ENCODE measurements at regions not wholly inside any gene's neighbourhood (a gene's known extent, or its start where the extent isn't known, plus 50 kb on each side); places are given as distances from the start of the nearest gene placed in this dataset.

- no peak for TF ChIP-seq POLR2A (IDR thresholded peaks at IDR 0.05)
- TF ChIP-seq, protein P1, sequence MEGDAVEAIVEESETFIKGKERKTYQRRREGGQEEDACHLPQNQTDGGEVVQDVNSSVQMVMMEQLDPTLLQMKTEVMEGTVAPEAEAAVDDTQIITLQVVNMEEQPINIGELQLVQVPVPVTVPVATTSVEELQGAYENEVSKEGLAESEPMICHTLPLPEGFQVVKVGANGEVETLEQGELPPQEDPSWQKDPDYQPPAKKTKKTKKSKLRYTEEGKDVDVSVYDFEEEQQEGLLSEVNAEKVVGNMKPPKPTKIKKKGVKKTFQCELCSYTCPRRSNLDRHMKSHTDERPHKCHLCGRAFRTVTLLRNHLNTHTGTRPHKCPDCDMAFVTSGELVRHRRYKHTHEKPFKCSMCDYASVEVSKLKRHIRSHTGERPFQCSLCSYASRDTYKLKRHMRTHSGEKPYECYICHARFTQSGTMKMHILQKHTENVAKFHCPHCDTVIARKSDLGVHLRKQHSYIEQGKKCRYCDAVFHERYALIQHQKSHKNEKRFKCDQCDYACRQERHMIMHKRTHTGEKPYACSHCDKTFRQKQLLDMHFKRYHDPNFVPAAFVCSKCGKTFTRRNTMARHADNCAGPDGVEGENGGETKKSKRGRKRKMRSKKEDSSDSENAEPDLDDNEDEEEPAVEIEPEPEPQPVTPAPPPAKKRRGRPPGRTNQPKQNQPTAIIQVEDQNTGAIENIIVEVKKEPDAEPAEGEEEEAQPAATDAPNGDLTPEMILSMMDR (IDR thresholded peaks at IDR 0.05) = no peak
- intact Hi-C loops (cut with DNase I; ENCODE audit: low total_unique reads) = no loop called here
- H3K4me3 ChIP-seq (ENCODE audit: low read depth, poor library complexity, severe bottlenecking) = no peak overlapping the region
- 45 to 49% methylated on average over 13 of the region's 13 CpGs for WGBS, 2 donors
- no peak for DNase-seq (ENCODE audit: low spot score in 2 of 2)
Measured at GRCh38 chr10:35843524-35844181, 201.6 kb upstream of the FZD8 start.

DNA sequence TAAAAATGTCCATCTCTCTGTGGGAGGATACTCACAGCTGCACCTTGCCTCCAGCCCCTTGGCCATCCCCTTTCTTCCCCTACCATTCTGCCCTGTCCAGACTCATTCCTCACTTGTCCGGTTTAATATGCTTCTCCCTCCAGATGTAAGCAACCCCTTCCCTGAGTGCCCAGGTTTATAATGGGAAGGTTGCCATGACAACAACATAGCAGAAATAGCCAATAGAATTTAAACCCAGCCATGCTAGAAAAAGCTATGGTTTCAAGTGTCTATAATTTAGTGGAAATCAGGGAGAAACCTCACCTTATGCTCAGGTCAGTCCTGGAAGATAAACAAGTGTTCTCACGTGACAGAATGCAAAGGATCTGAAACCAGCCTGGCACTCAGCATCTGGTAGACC lies 196.0 kb upstream of the FZD8 start:
- TF ChIP-seq, protein P1 (IDR thresholded peaks at IDR 0.05) = no peak
- TF ChIP-seq POLR2A (IDR thresholded peaks at IDR 0.05) = no peak
- intact Hi-C loops (cut with DNase I; ENCODE audit: low total_unique reads) = no loop called here
- no peak overlapping the region for H3K4me3 ChIP-seq (ENCODE audit: low read depth, poor library complexity, severe bottlenecking)
- 77 to 81% methylated on average over 2 of the region's 2 CpGs for WGBS, 2 donors
- DNase-seq (ENCODE audit: low spot score in 2 of 2) = no peak

DNA sequence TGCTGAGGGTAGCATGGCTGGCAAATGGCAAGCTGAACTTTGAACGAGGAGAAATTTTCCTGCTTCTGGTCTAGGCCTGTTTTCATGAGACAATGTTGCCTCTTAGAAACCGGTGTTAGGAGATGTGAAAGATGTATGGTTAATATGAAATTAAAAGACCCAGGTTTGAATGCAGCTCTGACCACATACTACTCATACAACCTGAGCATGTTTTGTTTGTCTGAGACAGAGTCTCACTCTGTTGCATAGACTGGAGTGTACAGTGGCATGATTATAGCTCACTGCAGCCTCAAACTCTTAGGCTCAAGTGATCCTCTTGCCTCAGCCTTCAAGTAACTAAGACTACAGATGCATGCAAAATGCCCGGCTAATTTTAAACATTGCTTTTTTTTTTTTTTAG lies 193.4 kb upstream of the FZD8 start:
- DNase-seq (ENCODE audit: low spot score in 2 of 2) = no peak
- WGBS, 2 donors = 80 to 81% methylated on average over 3 of the region's 3 CpGs
- intact Hi-C loops (cut with DNase I; ENCODE audit: low total_unique reads) = no loop called here
- H3K4me3 ChIP-seq (ENCODE audit: low read depth, poor library complexity, severe bottlenecking) = no peak overlapping the region
- TF ChIP-seq, protein P1 (IDR thresholded peaks at IDR 0.05) = no peak
- TF ChIP-seq POLR2A (IDR thresholded peaks at IDR 0.05) = no peak

DNA sequence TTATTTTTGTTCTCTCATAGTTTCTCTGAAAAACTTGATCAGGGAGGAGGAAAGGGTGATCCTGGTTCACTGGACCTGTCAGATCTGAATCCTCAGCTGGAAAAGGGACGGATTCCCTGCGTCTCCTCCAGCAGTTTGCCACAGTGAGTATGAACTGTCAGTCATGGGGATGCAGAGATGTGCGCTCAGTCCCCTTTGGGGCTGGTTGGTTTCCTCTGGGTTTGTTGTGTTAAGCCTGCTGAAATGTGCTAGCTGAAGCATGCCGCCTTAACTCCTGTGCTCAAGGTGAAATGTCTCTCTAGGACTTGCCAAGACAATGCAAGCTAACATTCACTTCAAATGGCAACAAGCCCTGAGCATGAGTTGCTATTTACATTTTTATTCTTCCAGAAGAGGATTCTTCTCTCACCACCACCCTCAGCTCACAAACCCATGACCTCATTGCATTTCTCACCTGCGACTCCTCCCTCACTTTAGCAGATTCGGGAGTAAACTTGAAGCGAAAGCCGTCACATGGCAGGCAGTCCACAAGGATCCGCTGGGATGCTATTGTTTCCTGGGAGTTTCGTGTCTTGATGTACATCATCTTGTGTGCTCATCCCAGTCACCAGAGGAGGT lies 192.9 kb upstream of the FZD8 start:
- TF ChIP-seq, protein P1 (IDR thresholded peaks at IDR 0.05) = no peak
- TF ChIP-seq POLR2A (IDR thresholded peaks at IDR 0.05) = no peak
- H3K4me3 ChIP-seq (ENCODE audit: low read depth, poor library complexity, severe bottlenecking) = no peak overlapping the region
- 63 to 64% methylated on average over 10 of the region's 10 CpGs for WGBS, 2 donors
- no peak for DNase-seq (ENCODE audit: low spot score in 2 of 2)
- intact Hi-C loops (cut with DNase I; ENCODE audit: low total_unique reads) = no loop called here

DNA sequence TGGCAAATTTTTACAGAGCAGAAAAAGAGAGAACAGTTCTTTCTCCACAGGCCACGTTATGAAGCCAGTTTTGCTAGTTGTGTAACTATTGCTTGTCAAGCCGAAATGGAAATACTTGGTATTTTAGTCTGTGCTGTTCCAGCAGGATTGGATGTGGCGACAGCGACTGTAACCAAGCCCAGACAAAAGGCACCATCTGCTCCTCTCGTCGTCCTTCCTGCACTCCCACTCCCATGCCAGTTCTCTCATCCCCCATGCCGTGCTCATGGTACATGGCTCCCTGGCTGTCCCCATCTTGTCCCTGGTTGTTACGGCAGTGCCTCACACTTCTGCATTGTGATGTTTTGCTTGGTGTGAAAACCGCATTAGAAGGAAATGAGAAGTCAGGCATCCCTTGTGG lies 185.7 kb upstream of the FZD8 start:
- TF ChIP-seq, protein P1 (IDR thresholded peaks at IDR 0.05) = no peak
- TF ChIP-seq POLR2A (IDR thresholded peaks at IDR 0.05) = no peak
- intact Hi-C loops (cut with DNase I; ENCODE audit: low total_unique reads) = no loop called here
- H3K4me3 ChIP-seq (ENCODE audit: low read depth, poor library complexity, severe bottlenecking) = no peak overlapping the region
- DNase-seq (ENCODE audit: low spot score in 2 of 2) = no peak
- 85 to 87% methylated on average over 9 of the region's 9 CpGs for WGBS, 2 donors

Data from lower leg skin (tissue), 4 donors.